SK-N-SH (cell line): ENCODE measurements at regions not wholly inside any gene's neighbourhood (a gene's known extent, or its start where the extent isn't known, plus 50 kb on each side); places are given as distances from the start of the nearest gene placed in this dataset.
A peak's percentile ranks its signal among the peaks of the same experiment; 100 is the strongest.

Experiments used
- CTCF ChIA-PET: fragments of 300-600, 350-600 bp; formaldehyde crosslinking; extraction: SDS; loops from one replicate; lab custom pipeline; 2021; lab: Yijun Ruan, JAX
- POLR2A ChIA-PET: fragments of 350-600 bp; sonication (Branson Sonifier 250); formaldehyde crosslinking; extraction: SDS; loops from one replicate; lab custom pipeline; 2020; ENCODE audit warnings: antibody characterized with exemption, inconsistent platforms; lab: Yijun Ruan, JAX
- DNase-seq: peaks from one replicate; pipeline ENCODE4 v3.0.0; 2012
- H2AFZ ChIP-seq: fragments of 200-600 bp; sonication (generic); 2 replicates; pipeline ENCODE4 v1.8.1; 2016; ENCODE audit warnings: antibody characterized with exemption, mild to moderate bottlenecking, low read depth
- H3F3A ChIP-seq: fragments of 200-600 bp; sonication (generic); replicated peaks from 2 replicates; pipeline ENCODE3; 2016; ENCODE audit warnings: antibody characterized with exemption, mild to moderate bottlenecking; ENCODE audit not compliant: insufficient read depth
- H3K27ac ChIP-seq, 2 experiments: fragments of 200-500 bp in 1 of 2; fragments of 200-600 bp in 1 of 2; sonication (Bioruptor generic) in 1 of 2; sonication (generic), shearing (Covaris generic) in 1 of 2; 2 replicates each; pipeline versions ENCODE4 v1.5.1 to v1.6.1; 2014 to 2016; ENCODE audit warnings: low read depth in 2 of 2, inconsistent platforms in 1 of 2, low read length in 1 of 2, mild to moderate bottlenecking in 1 of 2, mixed read lengths in 1 of 2
- H3K27me3 ChIP-seq: fragments of 200-600 bp; sonication (generic), shearing (Covaris generic); 2 replicates; pipeline ENCODE4 v1.6.1; 2016; ENCODE audit warnings: mixed run types; ENCODE audit not compliant: insufficient read depth
- H3K36me3 ChIP-seq, 2 experiments: fragments of 200-500 bp in 1 of 2; fragments of 200-600 bp in 1 of 2; sonication (Bioruptor generic) in 1 of 2; sonication (generic) in 1 of 2; replicated peaks in 1 of 2; 2 replicates each; pipeline versions ENCODE3 to v1.5.1; 2014 to 2016; ENCODE audit warnings: low read length in 1 of 2, mild to moderate bottlenecking in 1 of 2; ENCODE audit not compliant: insufficient read depth in 2 of 2, control insufficient read depth in 1 of 2
- H3K4me1 ChIP-seq, 2 experiments: fragments of 200-500 bp in 1 of 2; fragments of 200-600 bp in 1 of 2; sonication (Bioruptor generic) in 1 of 2; sonication (generic), shearing (Covaris generic) in 1 of 2; 2 replicates each; pipeline versions ENCODE4 v1.5.1 to v1.6.1; 2014 to 2016; ENCODE audit warnings: low read depth in 1 of 2, low read length in 1 of 2, mixed run types in 1 of 2; ENCODE audit not compliant: insufficient read depth in 2 of 2, control insufficient read depth in 1 of 2
- H3K4me2 ChIP-seq: fragments of 200-600 bp; sonication (generic), shearing (Covaris generic); 2 replicates; pipeline ENCODE4 v1.6.1; 2017; ENCODE audit warnings: mixed run types
- H3K4me3 ChIP-seq, 2 experiments: fragments of 200-500 bp in 1 of 2; fragments of 200-600 bp in 1 of 2; sonication (Bioruptor generic) in 1 of 2; sonication (generic), shearing (Covaris generic) in 1 of 2; 2 replicates each; pipeline versions ENCODE4 v1.5.1 to v1.8.1; 2014 to 2016; ENCODE audit warnings: low read depth in 2 of 2, inconsistent platforms in 1 of 2, low read length in 1 of 2, mild to moderate bottlenecking in 1 of 2, mixed read lengths in 1 of 2, moderate library complexity in 1 of 2
- H3K79me2 ChIP-seq: fragments of 200-600 bp; sonication (generic); 2 replicates; pipeline ENCODE4 v1.8.1; 2017; ENCODE audit warnings: mild to moderate bottlenecking; ENCODE audit not compliant: insufficient read depth
- H3K9ac ChIP-seq: fragments of 200-600 bp; sonication (generic); 2 replicates; pipeline ENCODE4 v1.6.1; 2017; ENCODE audit warnings: mixed run types
- H3K9me2 ChIP-seq: fragments of 200-600 bp; sonication (generic); 2 replicates; pipeline ENCODE4 v1.6.1; 2017; ENCODE audit warnings: mixed run types
- H3K9me3 ChIP-seq: fragments of 200-600 bp; sonication (generic); 2 replicates; pipeline ENCODE4 v1.6.1; 2017; ENCODE audit warnings: mixed run types, mild to moderate bottlenecking, moderate library complexity
- H4K20me1 ChIP-seq: fragments of 200-600 bp; sonication (generic); 2 replicates; pipeline ENCODE4 v1.6.1; 2017; ENCODE audit warnings: mild to moderate bottlenecking, mixed run types; ENCODE audit not compliant: insufficient read depth
- EP300 ChIP-seq, 2 experiments: IDR thresholded peaks; 2 replicates each; pipeline versions ENCODE4 v1.4.0 to v1.6.1; 2012; ENCODE audit warnings: borderline replicate concordance in 1 of 2, low read depth in 1 of 2, low read length in 1 of 2
- POLR2AphosphoS5 ChIP-seq: IDR thresholded peaks from 2 replicates; pipeline ENCODE4 v1.6.1; 2012; ENCODE audit warnings: low read depth, low read length
- RAD21 ChIP-seq: IDR thresholded peaks from 2 replicates; pipeline ENCODE4 v1.6.1; 2012; ENCODE audit warnings: mild to moderate bottlenecking, low read length
- SMC3 ChIP-seq: IDR thresholded peaks from 2 replicates; pipeline ENCODE4 v1.6.1; 2012; ENCODE audit warnings: low read depth, low read length, improper control_type of control experiment
- WGBS: methylation state at CpG from one replicate; pipeline ENCODE4 v1.1.6; 2017; ENCODE audit warnings: low lambda C conversion rate; 5-methylcytosine and 5-hydroxymethylcytosine counted together
- TF ChIP-seq, protein P1 (sequence below): fragments of 200-600 bp; sonication (generic); IDR thresholded peaks from 2 replicates; pipeline ENCODE4 v1.6.1; 2017; ENCODE audit warnings: antibody characterized with exemption, mild to moderate bottlenecking, moderate library complexity
- TF ChIP-seq, protein P2 (sequence below): IDR thresholded peaks from 2 replicates; pipeline ENCODE4 v1.6.1; 2012; ENCODE audit warnings: mild to moderate bottlenecking, low read depth, low read length, moderate library complexity

DNA sequence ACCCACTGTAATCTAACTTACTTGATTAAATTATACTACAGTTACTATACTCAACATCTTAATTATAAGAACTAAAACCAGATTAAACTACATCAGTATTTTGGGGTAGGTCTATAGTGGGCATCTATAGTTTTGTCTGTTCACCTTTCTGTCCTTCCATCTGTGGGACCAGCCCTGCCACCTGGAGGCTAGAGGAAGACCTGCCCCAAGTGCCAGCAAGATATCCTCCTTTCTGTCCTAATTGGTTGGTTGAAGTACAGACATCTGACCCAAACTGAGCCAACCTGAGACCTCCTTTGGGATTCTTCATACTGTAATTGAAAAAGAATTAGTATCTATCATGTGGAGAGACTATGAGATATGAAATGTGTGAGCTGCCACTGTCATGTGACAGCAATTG lies 172.2 kb upstream of the TLL1 start:
- no peaks in the 10 kb centered on the region for H3K9me3 ChIP-seq
- no peaks in the 10 kb centered on the region for H3K79me2 ChIP-seq
- CTCF ChIA-PET: interaction anchor here (0.7 kb wide), 1 partner anchor 570 kb away, joined by 3 read pairs; no protein-coding TSS in a partner anchor
- no peaks in the 10 kb centered on the region for H3K27me3 ChIP-seq
- TF ChIP-seq, protein P1, sequence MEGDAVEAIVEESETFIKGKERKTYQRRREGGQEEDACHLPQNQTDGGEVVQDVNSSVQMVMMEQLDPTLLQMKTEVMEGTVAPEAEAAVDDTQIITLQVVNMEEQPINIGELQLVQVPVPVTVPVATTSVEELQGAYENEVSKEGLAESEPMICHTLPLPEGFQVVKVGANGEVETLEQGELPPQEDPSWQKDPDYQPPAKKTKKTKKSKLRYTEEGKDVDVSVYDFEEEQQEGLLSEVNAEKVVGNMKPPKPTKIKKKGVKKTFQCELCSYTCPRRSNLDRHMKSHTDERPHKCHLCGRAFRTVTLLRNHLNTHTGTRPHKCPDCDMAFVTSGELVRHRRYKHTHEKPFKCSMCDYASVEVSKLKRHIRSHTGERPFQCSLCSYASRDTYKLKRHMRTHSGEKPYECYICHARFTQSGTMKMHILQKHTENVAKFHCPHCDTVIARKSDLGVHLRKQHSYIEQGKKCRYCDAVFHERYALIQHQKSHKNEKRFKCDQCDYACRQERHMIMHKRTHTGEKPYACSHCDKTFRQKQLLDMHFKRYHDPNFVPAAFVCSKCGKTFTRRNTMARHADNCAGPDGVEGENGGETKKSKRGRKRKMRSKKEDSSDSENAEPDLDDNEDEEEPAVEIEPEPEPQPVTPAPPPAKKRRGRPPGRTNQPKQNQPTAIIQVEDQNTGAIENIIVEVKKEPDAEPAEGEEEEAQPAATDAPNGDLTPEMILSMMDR: peak; percentile 28; the same call in 1 of the 2 replicates
- TF ChIP-seq RAD21 (peak; percentile 18; the same call in 1 of the 2 replicates), SMC3 (0 out of 2 replicates have a peak, but pooled peaks have one; percentile 24)
- TF ChIP-seq, protein P2, sequence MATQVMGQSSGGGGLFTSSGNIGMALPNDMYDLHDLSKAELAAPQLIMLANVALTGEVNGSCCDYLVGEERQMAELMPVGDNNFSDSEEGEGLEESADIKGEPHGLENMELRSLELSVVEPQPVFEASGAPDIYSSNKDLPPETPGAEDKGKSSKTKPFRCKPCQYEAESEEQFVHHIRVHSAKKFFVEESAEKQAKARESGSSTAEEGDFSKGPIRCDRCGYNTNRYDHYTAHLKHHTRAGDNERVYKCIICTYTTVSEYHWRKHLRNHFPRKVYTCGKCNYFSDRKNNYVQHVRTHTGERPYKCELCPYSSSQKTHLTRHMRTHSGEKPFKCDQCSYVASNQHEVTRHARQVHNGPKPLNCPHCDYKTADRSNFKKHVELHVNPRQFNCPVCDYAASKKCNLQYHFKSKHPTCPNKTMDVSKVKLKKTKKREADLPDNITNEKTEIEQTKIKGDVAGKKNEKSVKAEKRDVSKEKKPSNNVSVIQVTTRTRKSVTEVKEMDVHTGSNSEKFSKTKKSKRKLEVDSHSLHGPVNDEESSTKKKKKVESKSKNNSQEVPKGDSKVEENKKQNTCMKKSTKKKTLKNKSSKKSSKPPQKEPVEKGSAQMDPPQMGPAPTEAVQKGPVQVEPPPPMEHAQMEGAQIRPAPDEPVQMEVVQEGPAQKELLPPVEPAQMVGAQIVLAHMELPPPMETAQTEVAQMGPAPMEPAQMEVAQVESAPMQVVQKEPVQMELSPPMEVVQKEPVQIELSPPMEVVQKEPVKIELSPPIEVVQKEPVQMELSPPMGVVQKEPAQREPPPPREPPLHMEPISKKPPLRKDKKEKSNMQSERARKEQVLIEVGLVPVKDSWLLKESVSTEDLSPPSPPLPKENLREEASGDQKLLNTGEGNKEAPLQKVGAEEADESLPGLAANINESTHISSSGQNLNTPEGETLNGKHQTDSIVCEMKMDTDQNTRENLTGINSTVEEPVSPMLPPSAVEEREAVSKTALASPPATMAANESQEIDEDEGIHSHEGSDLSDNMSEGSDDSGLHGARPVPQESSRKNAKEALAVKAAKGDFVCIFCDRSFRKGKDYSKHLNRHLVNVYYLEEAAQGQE: no peak
- H3K4me3 ChIP-seq: no peak overlapping the region
- H3K9ac ChIP-seq: no peak overlapping the region
- no peak for DNase-seq
- H3F3A ChIP-seq: no peaks in the 10 kb centered on the region
- no peaks in the 10 kb centered on the region for H4K20me1 ChIP-seq
- POLR2A ChIA-PET: no interaction called here
- no peaks in the 10 kb centered on the region; a peak in 1 of 4 replicates for H3K4me1 ChIP-seq
- H2AFZ ChIP-seq: no peak overlapping the region
- no peaks in the 10 kb centered on the region for H3K9me2 ChIP-seq
- H3K36me3 ChIP-seq: no peaks in the 10 kb centered on the region
- no peak overlapping the region for H3K4me2 ChIP-seq
- no peak overlapping the region for H3K27ac ChIP-seq

DNA sequence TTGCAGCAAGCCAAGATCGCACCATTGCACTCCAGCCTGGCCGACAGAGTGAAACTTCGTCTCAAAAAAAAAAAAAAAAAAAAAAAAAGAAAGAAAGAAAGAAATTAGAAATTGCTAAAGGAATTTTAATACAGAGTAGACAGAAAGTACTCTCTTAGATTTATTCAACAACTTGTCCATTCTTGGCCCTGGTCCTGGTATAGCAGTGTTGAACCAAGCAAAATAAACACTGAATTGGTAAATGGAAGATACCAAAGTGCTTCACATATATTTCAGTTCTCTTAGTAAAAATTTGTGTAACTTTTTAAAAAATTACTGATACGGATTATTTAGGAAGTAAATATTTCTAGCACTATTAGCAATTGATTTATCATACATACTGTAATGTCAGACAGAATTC lies 165.9 kb upstream of the TLL1 start:
- no peak overlapping the region for H3K4me2 ChIP-seq
- H3K27ac ChIP-seq: no peak overlapping the region
- H3K79me2 ChIP-seq: no peaks in the 10 kb centered on the region
- H3K27me3 ChIP-seq: no peaks in the 10 kb centered on the region
- WGBS: 54% methylated on average over 4 of the region's 4 CpGs
- H3F3A ChIP-seq: no peaks in the 10 kb centered on the region
- no peaks in the 10 kb centered on the region for H3K36me3 ChIP-seq
- no peak overlapping the region for H3K4me3 ChIP-seq
- no peaks in the 10 kb centered on the region for H4K20me1 ChIP-seq
- H3K9ac ChIP-seq: no peak overlapping the region
- H3K4me1 ChIP-seq: no peaks in the 10 kb centered on the region
- H2AFZ ChIP-seq: no peak overlapping the region
- no peak for TF ChIP-seq POLR2AphosphoS5
- no peak for TF ChIP-seq EP300 (IDR thresholded peaks at IDR 0.05; ENCODE audit: borderline replicate concordance in 1 of 2, low read depth in 1 of 2, low read length in 1 of 2)
- CTCF ChIA-PET: no interaction called here
- no peaks in the 10 kb centered on the region for H3K9me2 ChIP-seq
- POLR2A ChIA-PET: no interaction called here
- DNase-seq: no peak
- H3K9me3 ChIP-seq: no peaks in the 10 kb centered on the region
